HFFc6 (cell line): ENCODE measurements at regions not wholly inside any gene's neighbourhood (a gene's known extent, or its start where the extent isn't known, plus 50 kb on each side); places are given as distances from the start of the nearest gene placed in this dataset.

ENCODE experiments used
- DNase-seq: peaks from one replicate; pipeline ENCODE4 v3.0.0-alpha.2; 2018
- H3K27ac Mint-ChIP-seq: 2 replicates; pipeline ENCODE4 v1.8.0; 2020; ENCODE audit warnings: mild to moderate bottlenecking, mixed read lengths
- H3K27me3 Mint-ChIP-seq: 2 replicates; pipeline ENCODE4 v1.8.0; 2021; ENCODE audit warnings: mild to moderate bottlenecking, moderate library complexity, mixed read lengths; ENCODE audit not compliant: insufficient read depth
- H3K36me3 Mint-ChIP-seq: 2 replicates; pipeline ENCODE4 v1.8.0; 2021; ENCODE audit warnings: low read depth, mixed read lengths
- H3K4me1 Mint-ChIP-seq: 2 replicates; pipeline ENCODE4 v1.8.0; 2020; ENCODE audit warnings: low read depth, mixed read lengths
- H3K4me3 Mint-ChIP-seq: 2 replicates; pipeline ENCODE4 v1.8.0; 2020; ENCODE audit warnings: mild to moderate bottlenecking, moderate library complexity, mixed read lengths
- H3K9me3 Mint-ChIP-seq: 2 replicates; pipeline ENCODE4 v1.8.0; 2020; ENCODE audit warnings: mild to moderate bottlenecking, mixed read lengths
- CTCF ChIP-seq: fragments of 200-600 bp; sonication (generic); IDR thresholded peaks from 2 replicates; pipeline ENCODE4 v1.5.0; 2021; ENCODE audit warnings: antibody characterized with exemption, mild to moderate bottlenecking

- Mint-ChIP-seq H3K9me3 (no peaks in the 10 kb centered on the region), H3K4me1 (peaks cover 31% of the 10 kb centered on the region), H3K27me3 (no peaks in the 10 kb centered on the region), H3K36me3 (no peaks in the 10 kb centered on the region; the same call in 1 of the 2 replicates), H3K4me3 (no peak overlapping the region), H3K27ac (no peak overlapping the region)
- TF ChIP-seq CTCF, result no peak
- no peak for DNase-seq
These were observed 79.5 kb upstream of the PEX5L start for GRCh38 chr3:180116203-180116602.

- Mint-ChIP-seq H3K4me3 (no peak overlapping the region), H3K36me3 (no peaks in the 10 kb centered on the region; the same call in 1 of the 2 replicates), H3K27me3 (no peaks in the 10 kb centered on the region), H3K9me3 (no peaks in the 10 kb centered on the region), H3K27ac (no peak overlapping the region), H3K4me1 (peaks cover 31% of the 10 kb centered on the region)
- DNase-seq, result no peak
- TF ChIP-seq CTCF, result no peak
These were observed 79.9 kb upstream of the PEX5L start for GRCh38 chr3:180116658-180117057.

GRCh38 chr3:180117381-180118163 lies 80.8 kb upstream of the PEX5L start:
- no peak overlapping the region for H3K27ac Mint-ChIP-seq
- H3K36me3 Mint-ChIP-seq, result no peaks in the 10 kb centered on the region; the same call in 1 of the 2 replicates
- DNase-seq, result no peak
- H3K4me1 Mint-ChIP-seq, result peaks cover 27% of the 10 kb centered on the region
- no peaks in the 10 kb centered on the region for H3K9me3 Mint-ChIP-seq
- no peak overlapping the region for H3K4me3 Mint-ChIP-seq
- TF ChIP-seq CTCF, result no peak
- no peaks in the 10 kb centered on the region for H3K27me3 Mint-ChIP-seq

- Mint-ChIP-seq H3K9me3 (peaks cover 9% of the 10 kb centered on the region), H3K36me3 (peaks cover 13% of the 10 kb centered on the region), H3K27ac (no peak overlapping the region), H3K27me3 (peaks cover 3% of the 10 kb centered on the region), H3K4me1 (peaks cover 9% of the 10 kb centered on the region), H3K4me3 (no peak overlapping the region)
- no peak for DNase-seq
- no peak for TF ChIP-seq CTCF
These were observed 82.8 kb upstream of the PEX5L start for GRCh38 chr3:180119567-180119966.

- peaks cover 3% of the 10 kb centered on the region for H3K27me3 Mint-ChIP-seq
- no peak overlapping the region for H3K27ac Mint-ChIP-seq
- DNase-seq, result no peak
- peaks cover 36% of the 10 kb centered on the region for H3K9me3 Mint-ChIP-seq
- TF ChIP-seq CTCF, result no peak
- peaks cover 34% of the 10 kb centered on the region for H3K36me3 Mint-ChIP-seq
- H3K4me1 Mint-ChIP-seq, result no peaks in the 10 kb centered on the region
- H3K4me3 Mint-ChIP-seq, result no peak overlapping the region
These were observed 87.2 kb upstream of the PEX5L start for GRCh38 chr3:180123928-180124327.
